Uterus (tissue), 2 donors: ENCODE measurements at regions not wholly inside any gene's neighbourhood (a gene's known extent, or its start where the extent isn't known, plus 50 kb on each side); places are given as distances from the start of the nearest gene placed in this dataset.

Experiments
- POLR2A ChIP-seq, 2 donors: fragments of 450-650 bp; IDR thresholded peaks; one replicate each; pipeline ENCODE4 v1.6.1; 2016; ENCODE audit warnings: antibody characterized with exemption in 2 of 2, mild to moderate bottlenecking in 1 of 2, moderate library complexity in 1 of 2
- TF ChIP-seq, protein P1 (sequence below), 4 experiments: fragments of 200-600 bp in 2 of 4; fragments of 450-650 bp in 2 of 4; sonication (generic) in 2 of 4; IDR thresholded peaks; one replicate each; pipeline ENCODE4 v1.5.1; 2016 to 2019; ENCODE audit warnings: antibody characterized with exemption in 4 of 4, mild to moderate bottlenecking in 2 of 4, moderate library complexity in 1 of 4

DNA sequence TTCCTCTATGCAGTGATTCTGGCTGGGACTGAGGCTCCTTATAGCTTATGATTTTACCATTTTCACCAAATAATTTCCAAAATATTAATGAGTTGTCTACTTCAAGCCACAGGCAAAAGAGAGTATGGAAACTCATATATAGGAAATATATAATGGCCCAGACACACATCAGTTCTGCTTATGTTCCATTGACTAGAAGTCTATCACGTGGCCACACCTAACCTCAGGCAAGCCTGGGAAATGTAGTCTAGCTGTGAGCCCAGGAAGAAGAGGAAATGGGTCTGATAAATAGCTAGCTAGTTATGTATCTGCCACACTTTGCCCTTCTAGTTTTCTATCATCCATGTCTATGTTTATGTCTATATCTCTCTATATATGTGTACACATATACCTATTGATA lies 195.1 kb downstream of the OTOL1 start:
- TF ChIP-seq, protein P1, sequence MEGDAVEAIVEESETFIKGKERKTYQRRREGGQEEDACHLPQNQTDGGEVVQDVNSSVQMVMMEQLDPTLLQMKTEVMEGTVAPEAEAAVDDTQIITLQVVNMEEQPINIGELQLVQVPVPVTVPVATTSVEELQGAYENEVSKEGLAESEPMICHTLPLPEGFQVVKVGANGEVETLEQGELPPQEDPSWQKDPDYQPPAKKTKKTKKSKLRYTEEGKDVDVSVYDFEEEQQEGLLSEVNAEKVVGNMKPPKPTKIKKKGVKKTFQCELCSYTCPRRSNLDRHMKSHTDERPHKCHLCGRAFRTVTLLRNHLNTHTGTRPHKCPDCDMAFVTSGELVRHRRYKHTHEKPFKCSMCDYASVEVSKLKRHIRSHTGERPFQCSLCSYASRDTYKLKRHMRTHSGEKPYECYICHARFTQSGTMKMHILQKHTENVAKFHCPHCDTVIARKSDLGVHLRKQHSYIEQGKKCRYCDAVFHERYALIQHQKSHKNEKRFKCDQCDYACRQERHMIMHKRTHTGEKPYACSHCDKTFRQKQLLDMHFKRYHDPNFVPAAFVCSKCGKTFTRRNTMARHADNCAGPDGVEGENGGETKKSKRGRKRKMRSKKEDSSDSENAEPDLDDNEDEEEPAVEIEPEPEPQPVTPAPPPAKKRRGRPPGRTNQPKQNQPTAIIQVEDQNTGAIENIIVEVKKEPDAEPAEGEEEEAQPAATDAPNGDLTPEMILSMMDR (IDR thresholded peaks at IDR 0.05) = no peak
- TF ChIP-seq POLR2A (IDR thresholded peaks at IDR 0.05) = no peak
